Natural killer cell (primary cell): ENCODE measurements at regions not wholly inside any gene's neighbourhood (a gene's known extent, or its start where the extent isn't known, plus 50 kb on each side); places are given as distances from the start of the nearest gene placed in this dataset.

Source experiments
- ATAC-seq, 3 donors: fragments of 150-1000 bp in 2 of 3; fragments of 200-7000 bp in 1 of 3; cut with Tn5 transposase; 1 replicate in 1 of 3; 2 replicates in 2 of 3; pipeline ENCODE4 v1.10.0; 2021; ENCODE audit warnings: mild to moderate bottlenecking in 2 of 3, moderate library complexity in 2 of 3
- DNase-seq, 2 donors: peaks; one replicate each; pipeline versions ENCODE4 v3.0.0 to v3.0.0-alpha.2; 2013 to 2021; ENCODE audit warnings: mixed read lengths in 1 of 2
- H3K27ac ChIP-seq: one replicate; pipeline ENCODE4 v1.5.1; 2013; ENCODE audit warnings: mild to moderate bottlenecking, low read length
- H3K27me3 ChIP-seq: one replicate; pipeline ENCODE4 v1.6.1; 2013; ENCODE audit warnings: low read length; ENCODE audit not compliant: control insufficient read depth, insufficient read depth
- H3K36me3 ChIP-seq: one replicate; pipeline ENCODE4 v1.6.1; 2013; ENCODE audit warnings: low read length; ENCODE audit not compliant: control insufficient read depth, insufficient read depth
- H3K4me1 ChIP-seq: one replicate; pipeline ENCODE4 v1.6.1; 2013; ENCODE audit warnings: low read length; ENCODE audit not compliant: control insufficient read depth, insufficient read depth
- H3K4me3 ChIP-seq: one replicate; pipeline ENCODE4 v1.5.1; 2013; ENCODE audit warnings: low read length
- H3K9me3 ChIP-seq: one replicate; pipeline ENCODE4 v1.6.1; 2013; ENCODE audit warnings: low read length; ENCODE audit not compliant: control insufficient read depth, insufficient read depth
- H3K27ac Mint-ChIP-seq, 2 donors: one replicate each; pipeline ENCODE4 v1.8.0; 2022; ENCODE audit warnings: mild to moderate bottlenecking in 2 of 2, mixed read lengths in 2 of 2, moderate library complexity in 1 of 2
- H3K27me3 Mint-ChIP-seq, 2 donors: one replicate each; pipeline ENCODE4 v1.8.0; 2022; ENCODE audit warnings: low read depth in 2 of 2, mixed read lengths in 2 of 2
- H3K36me3 Mint-ChIP-seq: one replicate; pipeline ENCODE4 v1.8.0; 2022; ENCODE audit warnings: mixed read lengths
- H3K4me1 Mint-ChIP-seq, 2 donors: one replicate each; pipeline ENCODE4 v1.8.0; 2022; ENCODE audit warnings: mixed read lengths in 2 of 2
- H3K4me3 Mint-ChIP-seq: one replicate; pipeline ENCODE4 v1.8.0; 2022; ENCODE audit warnings: mild to moderate bottlenecking, moderate library complexity, mixed read lengths
- H3K9me3 Mint-ChIP-seq, 2 donors: one replicate each; pipeline ENCODE4 v1.8.0; 2022; ENCODE audit warnings: mixed read lengths in 2 of 2
- CTCF ChIP-seq: fragments of 200-600 bp; IDR thresholded peaks from one replicate; pipeline ENCODE4 v1.8.0; 2022; ENCODE audit warnings: antibody characterized with exemption
- WGBS: methylation state at CpG from one replicate; pipeline ENCODE4 v1.1.7; 2013; ENCODE audit warnings: missing lambda C conversion rate; ENCODE audit not compliant: insufficient coverage; 5-methylcytosine and 5-hydroxymethylcytosine counted together
- intact Hi-C: fragments of 100-400 bp; cut with micrococcal nuclease; formaldehyde crosslinking; loops from one replicate; pipeline ENCODE4 v1.14.2; 2022

DNA sequence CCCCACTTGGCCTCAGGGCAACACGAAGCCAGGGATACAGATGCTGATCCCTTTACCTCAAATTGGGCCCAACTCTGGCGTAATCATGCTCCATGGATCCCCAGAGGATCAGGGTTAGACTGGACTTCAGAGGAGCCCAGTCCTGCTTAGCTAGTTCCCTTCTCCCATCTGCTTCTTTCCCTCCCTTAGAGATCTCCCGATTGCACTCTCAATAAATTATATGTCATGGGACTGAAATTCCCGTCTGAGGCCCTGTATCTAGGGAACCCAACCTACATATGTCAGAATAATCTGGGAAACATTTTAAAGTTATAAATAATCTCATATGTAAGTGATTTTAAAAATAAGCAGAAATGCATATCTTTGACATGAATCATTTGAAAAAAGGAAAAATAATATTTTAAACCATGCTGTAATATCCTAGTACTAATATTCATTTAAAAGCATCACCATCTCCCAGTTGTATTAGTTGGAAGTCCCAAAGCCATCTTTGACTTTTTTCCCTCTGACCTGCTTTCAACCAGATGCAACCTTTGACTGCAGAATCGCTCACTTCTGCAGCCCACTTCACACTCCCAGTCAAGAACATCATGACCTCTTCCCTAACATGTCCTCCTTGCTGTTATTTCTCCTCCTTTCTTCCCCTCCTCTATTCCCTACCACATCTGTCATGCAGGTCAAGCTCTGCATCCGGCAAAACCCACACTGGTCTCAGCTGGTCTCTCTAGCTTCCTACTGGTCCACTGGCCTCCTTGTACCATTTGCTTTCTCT, 393.6 kb downstream of the BTBD3 start:
- H3K36me3 Mint-ChIP-seq, result no peaks in the 10 kb centered on the region
- Histone ChIP-seq H3K4me1 (no peaks in the 10 kb centered on the region), H3K9me3 (no peaks in the 10 kb centered on the region), H3K36me3 (no peaks in the 10 kb centered on the region), H3K27me3 (no peaks in the 10 kb centered on the region), H3K4me3 (no peak overlapping the region), H3K27ac (no peak overlapping the region)
- no peaks in the 10 kb centered on the region for H3K4me1 Mint-ChIP-seq
- H3K27me3 Mint-ChIP-seq, result no peaks in the 10 kb centered on the region
- no peak for ATAC-seq
- no peak for TF ChIP-seq CTCF
- H3K27ac Mint-ChIP-seq, result no peak overlapping the region
- 76% methylated on average over 5 of the region's 6 CpGs for WGBS
- peaks cover 3 to 6% of the 10 kb centered on the region in 2 donors for H3K9me3 Mint-ChIP-seq
- no peak for DNase-seq
- H3K4me3 Mint-ChIP-seq, result no peak overlapping the region
- intact Hi-C loops, result no loop called here

GRCh38 chr20:12315652-12316051, 398.0 kb downstream of the BTBD3 start:
- Mint-ChIP-seq H3K27me3 (no peaks in the 10 kb centered on the region), H3K4me3 (no peak overlapping the region), H3K9me3 (peaks cover 4 to 9% of the 10 kb centered on the region in 2 donors), H3K27ac (no peak overlapping the region), H3K36me3 (no peaks in the 10 kb centered on the region), H3K4me1 (no peaks in the 10 kb centered on the region)
- no peak overlapping the region for H3K27ac ChIP-seq
- 80% methylated on average over 1 of the region's 1 CpG for WGBS
- no peaks in the 10 kb centered on the region for H3K27me3 ChIP-seq
- H3K4me3 ChIP-seq, result no peak overlapping the region
- H3K9me3 ChIP-seq, result peaks cover 7% of the 10 kb centered on the region
- ATAC-seq (no peak), DNase-seq (no peak)
- TF ChIP-seq CTCF, result no peak
- intact Hi-C loops, result no loop called here
- no peaks in the 10 kb centered on the region for H3K36me3 ChIP-seq
- no peaks in the 10 kb centered on the region for H3K4me1 ChIP-seq

DNA sequence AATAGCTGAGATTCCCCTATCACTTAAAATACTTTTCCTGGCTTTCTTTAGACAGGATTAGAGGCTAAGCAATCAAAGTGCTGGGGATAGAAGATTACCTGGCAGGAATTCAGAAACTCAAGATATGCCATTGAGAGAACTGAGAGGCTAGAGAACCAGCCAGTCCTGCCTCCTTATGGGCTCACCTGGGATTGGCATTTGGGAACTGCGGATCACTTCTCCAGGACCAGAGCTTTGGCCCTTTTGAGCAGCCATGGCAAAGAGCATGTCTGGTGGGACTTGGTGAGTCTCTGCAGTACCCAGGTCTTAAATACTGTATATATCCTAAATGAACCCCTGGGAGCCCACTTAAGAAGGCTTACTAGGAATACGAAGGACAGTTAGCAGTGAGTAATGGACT, 399.1 kb downstream of the BTBD3 start:
- Histone ChIP-seq H3K36me3 (no peaks in the 10 kb centered on the region), H3K9me3 (peaks cover 7% of the 10 kb centered on the region), H3K27ac (no peak overlapping the region), H3K27me3 (no peaks in the 10 kb centered on the region), H3K4me3 (no peak overlapping the region), H3K4me1 (no peaks in the 10 kb centered on the region)
- ATAC-seq (no peak), DNase-seq (no peak)
- H3K9me3 Mint-ChIP-seq, result peaks cover 4 to 13% of the 10 kb centered on the region in 2 donors
- no peak for TF ChIP-seq CTCF
- no peaks in the 10 kb centered on the region for H3K27me3 Mint-ChIP-seq
- H3K36me3 Mint-ChIP-seq, result no peaks in the 10 kb centered on the region
- H3K27ac Mint-ChIP-seq, result no peak overlapping the region
- H3K4me3 Mint-ChIP-seq, result no peak overlapping the region
- intact Hi-C loops, result no loop called here
- no peaks in the 10 kb centered on the region for H3K4me1 Mint-ChIP-seq
- WGBS, result 94% methylated on average over 2 of the region's 2 CpGs

DNA sequence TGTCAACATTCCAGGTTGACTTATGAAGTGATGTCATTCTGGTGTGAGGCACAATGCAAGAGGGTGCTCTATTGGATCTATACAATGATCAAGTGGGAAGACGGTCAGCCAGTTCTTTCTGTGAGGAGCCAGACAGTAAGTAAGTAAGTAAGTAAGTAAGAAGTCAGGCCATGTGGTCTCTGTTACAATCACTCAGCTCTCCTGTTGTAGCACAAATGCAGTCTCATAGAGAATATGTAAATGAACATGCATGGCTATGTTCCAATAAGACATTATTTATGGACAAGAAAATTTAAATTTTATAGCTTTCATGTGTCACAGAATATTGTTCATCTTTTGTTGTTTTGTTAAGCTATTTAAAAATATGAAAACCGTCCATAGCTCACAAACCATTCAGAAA, 399.7 kb downstream of the BTBD3 start:
- H3K4me3 Mint-ChIP-seq, result no peak overlapping the region
- H3K9me3 Mint-ChIP-seq, result peaks cover 4 to 14% of the 10 kb centered on the region in 2 donors
- no peaks in the 10 kb centered on the region for H3K4me1 Mint-ChIP-seq
- ATAC-seq (no peak), DNase-seq (no peak)
- intact Hi-C loops, result no loop called here
- H3K27ac Mint-ChIP-seq, result no peak overlapping the region
- H3K9me3 ChIP-seq, result peaks cover 7% of the 10 kb centered on the region
- no peaks in the 10 kb centered on the region for H3K36me3 Mint-ChIP-seq
- H3K36me3 ChIP-seq, result no peaks in the 10 kb centered on the region
- no peak overlapping the region for H3K27ac ChIP-seq
- H3K4me3 ChIP-seq, result no peak overlapping the region
- 79% methylated on average over 1 of the region's 2 CpGs for WGBS
- no peaks in the 10 kb centered on the region for H3K27me3 ChIP-seq
- H3K4me1 ChIP-seq, result no peaks in the 10 kb centered on the region
- H3K27me3 Mint-ChIP-seq, result no peaks in the 10 kb centered on the region
- no peak for TF ChIP-seq CTCF
